ENCODE measurements at regions not wholly inside any gene's neighbourhood (a gene's known extent, or its start where the extent isn't known, plus 50 kb on each side); places are given as distances from the start of the nearest gene placed in this dataset.

GRCh38 chr6:14804001-14804784 lies 441.7 kb upstream of the JARID2 start:
- DNase-seq, result no peak

GRCh38 chr6:14804785-14805210 lies 441.1 kb upstream of the JARID2 start:
- no peak for DNase-seq

DNA sequence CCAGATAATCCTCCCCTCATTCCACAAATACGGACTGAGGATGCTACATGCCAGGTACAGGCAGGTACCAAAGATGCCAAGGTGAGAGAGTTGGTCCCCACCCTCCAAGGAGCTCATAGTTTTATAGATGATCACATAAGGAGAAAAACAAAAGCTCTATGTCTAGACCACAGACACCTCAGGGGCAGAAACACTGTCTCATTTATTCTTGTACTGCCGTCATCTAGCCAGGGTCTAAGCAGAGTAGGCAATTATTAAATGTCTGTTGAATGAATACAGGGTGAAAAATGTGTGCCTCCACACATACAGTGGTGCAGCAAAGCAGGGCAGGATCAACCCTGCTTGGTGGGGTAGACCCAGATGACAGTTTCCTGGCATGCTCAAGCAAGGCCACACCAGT lies 439.8 kb upstream of the JARID2 start:
- no peak for DNase-seq

GRCh38 chr6:14807130-14807529 lies 438.7 kb upstream of the JARID2 start:
- no peak for DNase-seq

DNA sequence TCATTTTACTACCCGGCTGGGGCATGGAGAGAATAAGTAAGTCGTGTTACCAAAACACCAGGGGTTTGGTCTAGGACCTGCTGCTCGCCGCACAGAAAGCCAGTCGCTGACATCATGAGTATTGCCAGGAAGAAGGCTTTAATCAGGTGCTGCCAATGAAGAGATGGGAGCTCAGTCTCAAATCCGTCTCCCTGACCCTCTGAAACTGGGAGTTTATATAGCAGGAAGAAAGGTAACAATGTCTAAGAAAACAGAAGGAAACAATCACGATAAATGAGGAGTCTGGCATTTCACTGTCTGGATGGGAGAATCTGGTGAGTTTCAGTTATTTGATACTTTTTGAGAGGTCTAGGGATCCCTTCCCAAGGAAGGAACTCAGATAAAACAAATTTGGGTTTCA lies 437.9 kb upstream of the JARID2 start:
- no peak for DNase-seq

DNA sequence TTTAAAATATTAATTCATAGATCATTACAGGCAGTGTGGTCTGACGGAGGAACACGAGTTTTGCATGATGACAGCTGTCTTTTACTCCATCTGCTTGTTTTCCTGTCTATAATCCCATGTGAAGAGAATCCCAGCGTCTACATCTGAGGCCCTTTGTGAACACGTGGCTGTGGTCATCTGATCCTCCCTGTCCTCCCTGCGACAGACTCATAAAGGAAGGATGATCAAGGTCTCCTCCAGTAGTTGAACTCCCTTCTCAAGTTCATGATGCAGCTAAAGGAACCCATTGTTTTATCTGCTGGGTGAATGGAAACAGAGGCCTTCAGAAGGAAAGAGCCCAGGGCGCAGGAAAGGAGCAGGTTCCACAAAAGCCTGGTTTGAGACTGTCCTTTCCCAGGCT lies 435.8 kb upstream of the JARID2 start:
- DNase-seq, result no peak

DNA sequence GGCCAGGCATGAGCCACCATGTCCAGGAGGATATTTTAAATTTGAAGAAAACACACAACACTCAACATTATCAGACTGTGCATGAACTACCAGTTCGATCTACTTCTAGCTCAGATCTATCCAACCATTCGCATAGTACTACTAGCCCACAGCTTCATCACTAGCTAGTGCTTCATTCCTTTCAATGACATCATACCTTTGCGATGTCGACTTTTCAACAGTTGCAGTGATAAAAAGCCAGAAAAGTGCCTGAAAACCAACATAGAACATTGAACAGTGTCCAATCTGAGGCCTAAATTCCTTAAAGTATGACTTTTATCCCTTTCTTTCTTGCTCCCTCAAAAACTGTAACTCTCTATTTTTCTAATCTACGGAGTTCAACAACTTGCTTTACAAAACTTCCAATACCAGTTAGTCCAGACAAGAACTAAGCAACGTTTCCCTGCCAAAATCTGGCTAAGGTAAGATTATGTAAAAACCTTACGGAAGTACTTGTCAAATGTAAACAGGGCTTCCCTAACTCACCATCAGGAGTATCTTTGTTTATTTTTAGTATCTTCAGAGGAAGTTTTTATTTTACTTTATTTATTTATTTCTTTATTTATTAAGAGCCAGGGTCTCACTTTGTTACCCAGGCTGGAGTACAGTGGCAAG lies 434.0 kb upstream of the JARID2 start:
- DNase-seq, result no peak

DNA sequence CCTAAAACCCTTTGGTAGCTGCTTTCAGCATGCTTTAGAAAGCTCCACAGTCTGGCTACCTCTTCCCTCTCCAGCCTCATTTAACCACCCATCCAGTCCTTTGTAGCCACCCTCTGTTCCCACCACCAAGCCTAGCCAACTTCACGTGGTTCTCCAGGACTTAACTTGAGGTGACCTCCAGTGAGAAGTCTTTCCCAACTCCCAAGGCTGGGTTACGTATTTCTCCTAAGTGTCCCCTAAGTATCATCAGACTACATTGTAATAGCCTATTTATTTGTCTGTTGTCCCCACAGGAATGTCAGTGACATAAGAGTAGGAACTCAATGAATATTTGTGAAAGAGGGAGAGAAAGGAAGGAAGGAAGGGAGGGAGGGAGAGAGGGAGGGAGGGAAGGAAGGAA lies 431.9 kb upstream of the JARID2 start:
- no peak for DNase-seq

DNA sequence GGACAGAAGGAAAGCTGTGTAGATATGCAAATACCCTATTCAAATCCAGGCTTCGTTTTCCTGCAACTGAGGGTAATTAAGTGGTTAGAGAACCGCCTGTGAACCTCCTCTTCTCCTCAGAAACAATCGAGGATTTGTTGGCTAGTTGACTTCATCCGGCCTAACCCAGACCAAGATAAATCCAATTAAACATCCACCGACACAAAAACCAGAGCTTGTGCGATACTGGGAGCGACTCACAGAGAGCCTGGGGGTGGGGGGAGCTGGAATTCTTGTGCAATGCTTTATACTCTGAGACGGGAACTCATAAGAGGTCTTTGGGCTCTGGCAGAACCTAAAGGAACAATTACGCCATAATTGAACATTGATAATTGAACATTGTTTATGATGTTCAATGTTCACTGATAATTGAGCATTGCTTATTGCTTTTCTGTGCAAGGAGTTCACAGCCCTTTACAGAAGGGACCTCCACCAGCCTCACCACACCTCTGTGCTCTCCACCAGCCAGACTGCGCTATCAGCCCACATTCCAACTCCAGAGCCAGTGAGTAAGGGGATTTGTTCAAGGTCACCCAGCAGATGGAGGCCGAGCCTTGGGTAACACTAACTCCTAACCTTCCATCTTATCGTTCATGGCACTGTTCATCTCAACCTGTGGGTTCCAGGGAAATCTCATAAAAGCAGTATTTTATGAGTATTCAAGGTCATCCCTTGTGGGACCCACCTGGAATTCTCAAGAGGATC lies 429.6 kb upstream of the JARID2 start:
- DNase-seq, result no peak

DNA sequence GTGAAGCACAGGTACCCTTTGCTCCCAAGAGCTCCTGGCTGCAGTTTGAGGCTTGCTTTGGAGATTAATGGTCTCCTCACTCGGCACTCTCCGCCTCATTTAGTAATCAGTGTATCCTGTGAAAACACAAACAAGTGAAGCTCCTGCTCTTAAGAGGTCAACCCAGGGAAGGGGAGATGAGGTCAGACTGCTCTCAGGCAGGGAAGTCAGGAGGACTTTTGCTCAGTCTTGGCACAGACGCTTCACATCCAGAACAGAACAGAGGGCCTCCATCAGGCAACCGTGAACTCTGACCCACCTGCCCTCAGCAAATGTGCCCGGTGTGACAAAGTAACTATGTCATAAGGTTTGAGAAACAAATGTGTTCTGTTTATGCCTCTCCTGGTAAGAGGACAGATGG lies 428.8 kb upstream of the JARID2 start:
- no peak for DNase-seq

GRCh38 chr6:14818422-14818884 lies 427.4 kb upstream of the JARID2 start:
- DNase-seq, result no peak

DNA sequence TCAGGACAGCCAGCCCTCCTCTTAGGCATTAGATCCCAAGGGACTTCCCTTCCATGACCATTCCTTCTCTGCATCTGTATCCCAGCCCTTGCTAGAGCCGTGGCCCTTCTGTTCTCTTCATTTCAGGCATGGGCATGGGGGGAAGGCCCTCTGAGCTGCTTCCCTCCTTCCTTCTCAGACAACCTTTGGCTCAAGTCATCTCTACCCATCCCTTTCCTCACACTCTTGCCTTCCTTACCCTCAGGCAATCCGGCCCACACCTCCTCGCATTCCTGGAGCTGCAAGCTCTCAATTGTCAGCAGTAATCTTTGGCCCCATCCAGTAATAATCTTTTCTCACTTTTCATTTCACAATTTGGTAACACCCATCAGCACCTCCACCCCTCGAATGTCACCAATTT lies 426.9 kb upstream of the JARID2 start:
- DNase-seq, result no peak

- no peak for DNase-seq
Measured at GRCh38 chr6:14819840-14820420, 425.9 kb upstream of the JARID2 start.

- no peak for DNase-seq
Measured at GRCh38 chr6:14822012-14822553, 423.8 kb upstream of the JARID2 start.

GRCh38 chr6:14822679-14823078 lies 423.2 kb upstream of the JARID2 start:
- DNase-seq, result no peak

GRCh38 chr6:14824060-14824459 lies 421.8 kb upstream of the JARID2 start:
- DNase-seq, result no peak

DNA sequence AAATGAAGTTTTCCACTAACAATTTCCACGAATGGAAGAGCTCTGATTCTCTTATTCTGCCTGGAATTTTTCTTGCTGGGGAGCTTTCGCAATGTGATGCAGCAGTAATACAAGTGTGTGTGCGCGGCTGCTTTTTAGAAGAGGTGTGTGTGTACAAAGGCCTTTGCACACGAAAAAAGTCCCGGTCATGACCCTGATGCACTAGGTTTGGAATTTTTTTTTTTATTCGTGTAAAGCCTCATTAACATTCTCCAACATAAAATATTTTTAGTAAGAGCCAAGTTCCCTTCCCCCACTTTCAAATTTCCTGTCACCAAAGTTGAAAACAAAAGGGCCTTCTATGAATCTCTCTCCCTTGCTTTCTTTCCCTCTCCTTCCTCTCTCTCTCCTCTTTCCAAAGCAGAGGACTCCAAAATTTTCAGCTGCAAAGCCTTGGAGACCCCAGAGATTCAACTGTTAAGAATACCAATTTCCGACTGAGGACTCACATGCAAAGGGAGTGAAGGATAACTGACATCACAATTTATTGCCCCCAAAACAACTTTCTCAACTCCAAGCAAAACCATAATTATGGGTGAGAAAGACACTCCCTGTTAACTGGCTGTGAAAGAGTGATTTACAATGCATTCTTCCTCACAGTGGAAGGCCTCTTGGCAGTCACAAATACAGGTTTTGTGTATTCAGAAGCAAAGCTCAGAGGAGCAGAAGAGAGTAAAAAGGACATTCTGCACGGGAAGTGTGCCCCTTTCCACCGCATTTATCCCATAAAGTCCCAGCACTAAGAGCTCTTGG lies 421.2 kb upstream of the JARID2 start:
- no peak for DNase-seq

DNA sequence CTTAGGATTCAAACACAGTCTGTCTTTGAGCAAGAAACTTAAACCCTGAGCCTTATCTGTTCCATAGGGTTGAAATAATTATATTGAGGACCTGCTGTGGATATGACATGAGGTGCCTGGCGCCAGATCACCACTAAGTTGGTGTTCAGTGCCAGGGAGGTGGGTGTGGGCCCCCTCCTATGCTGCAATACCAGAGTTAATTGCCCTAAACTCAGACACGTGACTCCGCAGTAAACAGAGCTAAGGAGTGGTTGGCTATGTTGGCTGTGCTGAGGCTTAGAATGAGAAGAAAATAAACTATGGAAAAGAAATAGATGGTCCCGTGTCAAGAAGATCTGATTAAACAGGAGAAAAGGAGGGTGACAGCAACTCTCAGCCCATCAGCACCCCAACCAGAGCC lies 419.4 kb upstream of the JARID2 start:
- no peak for DNase-seq

GRCh38 chr6:14827354-14827753 lies 418.5 kb upstream of the JARID2 start:
- no peak for DNase-seq

DNA sequence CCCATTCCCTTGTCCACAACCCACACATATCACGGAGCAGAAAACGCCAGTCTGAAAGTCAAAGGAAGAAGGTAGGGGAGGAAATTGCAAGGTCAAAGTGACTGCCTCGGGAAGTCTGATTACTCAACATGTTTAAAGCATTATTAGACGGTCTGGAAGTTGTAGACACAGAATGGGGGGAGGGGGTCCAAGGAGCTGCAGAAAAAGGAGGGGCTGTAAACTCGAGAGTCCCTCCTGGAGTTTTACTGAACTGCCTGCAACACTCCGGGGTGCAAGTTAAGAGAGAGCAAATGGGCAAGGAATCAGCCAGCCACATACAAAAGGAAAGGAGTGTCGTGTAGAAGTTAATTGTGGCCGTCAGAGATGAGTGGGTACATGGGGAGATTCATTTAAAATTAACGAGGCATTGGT lies 417.7 kb upstream of the JARID2 start:
- no peak for DNase-seq

DNA sequence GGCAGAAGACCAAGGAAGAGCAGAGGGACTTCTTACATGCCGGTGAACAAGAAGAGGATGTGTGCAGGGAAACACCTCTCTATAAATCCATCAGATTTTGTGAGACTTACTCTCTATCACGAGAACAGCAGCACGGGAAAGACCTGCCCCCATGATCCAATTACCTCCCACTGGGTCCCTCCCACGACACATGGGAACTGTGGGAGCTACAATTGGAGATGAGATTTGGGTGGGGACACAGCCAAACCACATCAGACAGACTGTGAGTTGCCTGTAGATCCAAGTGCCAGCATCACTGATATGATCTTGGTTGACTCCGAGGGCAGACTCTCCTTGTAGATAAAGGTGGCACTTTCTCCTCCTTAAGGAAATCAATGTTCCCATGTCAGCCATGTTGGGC lies 414.8 kb upstream of the JARID2 start:
- no peak for DNase-seq

- DNase-seq, result no peak
Measured at GRCh38 chr6:14831937-14832336, 413.9 kb upstream of the JARID2 start.
